NCI-H69 (cell line): ENCODE measurements at regions not wholly inside any gene's neighbourhood (a gene's known extent, or its start where the extent isn't known, plus 50 kb on each side); places are given as distances from the start of the nearest gene placed in this dataset.

Source experiments
- DNase-seq: peaks from one replicate; lab custom pipeline; 2025; lab: John Stamatoyannopoulos, UW

GRCh38 chr4:83855044-83855443, 319.1 kb downstream of the GPAT3 start:
- no peak for DNase-seq

DNA sequence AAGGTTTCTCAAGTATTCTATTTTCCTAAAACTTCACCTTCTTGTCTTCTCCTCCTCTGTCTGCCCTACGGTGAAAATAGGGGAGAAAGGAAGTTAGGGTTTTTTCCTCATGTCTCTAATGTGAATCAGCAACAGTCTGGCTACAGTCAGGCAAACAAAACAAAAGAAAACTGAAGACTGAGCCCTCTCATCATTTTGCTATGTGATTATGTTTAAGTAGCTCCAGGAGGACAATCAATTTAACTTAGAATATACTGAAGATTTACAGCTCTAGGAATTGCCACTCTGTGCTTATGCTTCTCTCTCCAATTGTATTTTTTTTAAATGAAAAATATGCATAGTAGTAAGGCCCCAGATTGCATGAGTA, 316.2 kb downstream of the GPAT3 start:
- no peak for DNase-seq

GRCh38 chr4:83851261-83852084, 315.6 kb downstream of the GPAT3 start:
- no peak for DNase-seq

DNA sequence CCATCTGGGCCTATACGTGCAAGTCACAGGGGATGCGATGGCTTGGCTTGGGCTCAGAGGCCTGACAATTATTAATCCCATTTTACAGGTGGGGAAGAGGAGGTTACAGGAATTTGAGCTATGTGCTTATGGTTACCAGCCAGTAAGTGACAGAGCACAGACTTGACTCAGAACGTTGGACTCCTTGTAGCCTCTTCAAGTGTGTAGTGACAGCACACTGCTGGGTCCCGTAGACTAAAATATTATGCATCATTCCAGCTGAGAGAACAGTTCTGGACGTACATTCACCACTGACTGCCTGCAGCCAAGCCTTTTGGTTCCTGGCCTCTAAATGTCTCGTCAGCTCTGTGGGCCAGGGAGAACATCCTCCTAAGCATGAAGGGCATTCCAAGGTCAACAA, 314.5 kb downstream of the GPAT3 start:
- DNase-seq: no peak

DNA sequence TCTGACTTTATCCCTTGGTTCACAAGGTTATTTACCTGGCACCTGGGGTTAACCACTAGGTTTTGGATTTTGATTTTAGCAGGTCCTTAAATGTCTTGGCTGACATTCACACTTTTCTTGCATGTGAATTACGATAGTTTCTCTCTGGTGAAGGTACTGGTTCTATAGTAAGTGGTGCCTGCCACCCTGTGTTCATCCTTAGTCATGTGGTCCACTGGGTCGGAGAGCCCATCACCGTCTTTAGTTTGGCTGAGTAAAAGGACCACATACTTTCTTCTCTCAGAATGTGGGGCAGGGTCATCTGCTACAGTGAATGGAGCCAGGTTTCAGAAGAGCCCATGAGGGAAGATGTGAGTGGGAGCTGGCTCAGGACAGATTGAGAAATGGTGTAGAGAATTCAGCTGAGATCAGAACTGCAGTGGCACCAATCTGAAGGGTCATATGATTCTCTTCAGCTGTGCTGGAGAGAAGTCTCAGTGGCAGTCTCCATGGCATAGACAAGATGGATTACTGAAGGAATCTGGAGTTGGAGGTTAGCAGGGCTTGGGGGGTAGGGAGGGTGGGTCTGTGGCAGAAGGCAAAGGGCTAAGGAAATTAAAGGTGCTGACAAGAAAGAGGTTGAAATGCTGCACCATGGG, 310.4 kb downstream of the GPAT3 start:
- DNase-seq: no peak

GRCh38 chr4:83839615-83840014, 303.7 kb downstream of the GPAT3 start:
- DNase-seq: no peak

DNA sequence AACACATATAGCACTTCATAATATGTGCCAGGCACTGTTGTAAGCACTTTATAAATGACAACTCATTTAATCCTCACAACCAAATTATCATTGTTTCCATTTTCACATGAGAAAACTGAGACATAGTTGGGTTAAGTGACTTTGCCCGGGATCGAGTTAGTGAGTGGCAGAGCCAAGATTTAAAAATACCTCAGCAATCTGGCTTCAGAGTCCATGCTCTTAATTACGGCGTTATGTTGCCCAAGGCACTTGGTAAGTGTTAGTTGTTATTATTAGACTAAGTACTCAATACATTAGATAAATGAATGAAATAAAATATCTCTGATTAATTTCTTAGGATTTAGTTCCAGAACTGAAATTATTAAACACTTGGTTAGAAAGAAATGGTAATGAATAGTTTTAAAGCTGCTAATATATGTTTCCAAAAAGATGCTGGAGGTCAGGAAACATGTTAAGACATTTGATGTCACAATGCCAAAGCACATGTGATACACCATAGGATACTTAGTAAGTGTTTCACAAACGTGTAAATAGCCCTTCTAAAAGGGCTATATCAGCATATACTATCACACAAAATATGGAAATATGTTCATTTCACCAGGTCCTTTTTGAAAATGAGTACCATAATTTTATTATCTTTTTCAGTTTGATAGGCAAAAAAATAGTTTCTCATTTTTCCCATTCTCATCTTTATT, 301.9 kb downstream of the GPAT3 start:
- no peak for DNase-seq

DNA sequence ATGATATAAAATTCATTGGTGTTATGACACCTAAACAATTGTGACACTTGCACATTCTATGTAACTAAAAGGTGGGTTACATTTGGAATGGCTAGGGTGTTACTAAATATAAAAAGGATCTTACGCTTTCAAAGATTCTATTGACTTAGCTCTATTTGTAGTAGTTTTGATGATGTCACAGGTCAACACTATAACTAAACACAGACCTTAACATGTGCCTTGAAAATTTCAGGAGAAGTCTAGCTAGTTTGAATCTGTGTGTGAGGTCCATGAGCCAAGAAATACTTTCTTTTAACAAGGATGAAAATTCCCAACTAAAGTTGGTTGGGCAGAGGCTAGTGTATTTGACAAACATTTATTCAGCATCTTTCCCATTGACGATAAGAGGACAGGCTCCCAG, 298.0 kb downstream of the GPAT3 start:
- DNase-seq: no peak

- no peak for DNase-seq
These were observed 296.4 kb downstream of the GPAT3 start for GRCh38 chr4:83832110-83832825.

GRCh38 chr4:83831588-83831987, 295.7 kb downstream of the GPAT3 start:
- DNase-seq: no peak

- peak; percentile 0 for DNase-seq
These were observed 294.4 kb downstream of the GPAT3 start for GRCh38 chr4:83830138-83830888.

GRCh38 chr4:83828601-83829000, 292.7 kb downstream of the GPAT3 start:
- no peak for DNase-seq

DNA sequence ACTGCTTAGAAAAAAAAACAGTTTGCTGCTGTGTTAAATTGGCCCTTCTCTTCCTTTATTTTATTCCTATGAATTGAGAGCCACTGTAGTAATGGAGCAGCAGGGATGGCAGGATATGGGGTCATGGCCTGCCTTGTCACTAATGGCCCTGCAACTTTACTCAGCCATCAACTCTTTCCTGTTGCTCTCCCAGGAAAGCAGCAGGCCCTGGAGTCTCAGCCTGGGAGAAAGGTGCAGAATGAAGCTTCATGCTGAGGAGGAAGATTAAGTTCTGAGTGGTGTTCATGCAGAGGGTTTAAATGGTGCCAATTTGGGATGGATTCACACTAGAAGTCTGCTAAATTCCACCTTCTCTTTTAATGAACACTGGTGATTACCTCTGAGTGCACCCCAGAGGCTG, 285.6 kb downstream of the GPAT3 start:
- peak; percentile 59 for DNase-seq

GRCh38 chr4:83819582-83819981, 283.7 kb downstream of the GPAT3 start:
- DNase-seq: no peak

- DNase-seq: no peak
These were observed 274.5 kb downstream of the GPAT3 start for GRCh38 chr4:83810428-83810827.

GRCh38 chr4:83809581-83809980, 273.7 kb downstream of the GPAT3 start:
- no peak for DNase-seq

DNA sequence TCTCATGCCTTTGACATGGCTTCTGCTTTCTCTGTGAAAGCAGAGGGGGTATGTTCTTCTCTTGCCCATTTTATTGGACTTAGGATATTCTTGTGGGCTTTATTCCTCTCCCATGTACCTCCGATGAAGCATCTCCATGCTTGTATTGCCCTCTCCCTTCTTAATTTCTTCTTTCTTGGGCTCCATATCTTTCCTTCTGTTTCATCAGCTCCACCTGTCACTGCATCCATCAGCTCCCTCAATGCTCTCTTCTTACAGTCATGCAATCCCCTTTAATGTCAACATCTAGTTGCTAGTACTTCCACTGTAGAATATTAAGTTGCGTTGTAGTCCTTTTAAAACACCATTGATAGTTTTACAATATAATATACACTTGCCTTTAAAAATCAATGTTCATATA, 257.6 kb downstream of the GPAT3 start:
- no peak for DNase-seq

DNA sequence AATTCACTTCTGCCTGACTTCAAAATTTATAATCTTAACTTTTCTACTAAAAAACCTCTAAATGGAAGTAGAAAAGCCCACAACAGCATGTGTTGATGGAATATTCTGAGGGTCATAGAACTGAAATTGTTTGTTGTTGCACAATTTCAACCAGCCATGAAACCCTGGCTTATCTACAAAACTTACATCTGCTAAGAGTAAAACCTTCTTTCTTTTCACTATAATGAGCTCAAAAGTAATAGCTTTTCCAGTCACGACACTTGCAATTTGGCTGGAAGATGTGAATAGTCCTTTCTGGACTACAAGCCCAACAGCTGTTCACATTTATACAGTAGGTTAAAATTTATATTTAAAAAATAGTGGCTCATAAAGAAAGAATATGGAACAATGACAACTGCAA, 250.0 kb downstream of the GPAT3 start:
- DNase-seq: no peak

GRCh38 chr4:83783215-83783614, 247.3 kb downstream of the GPAT3 start:
- no peak for DNase-seq

- DNase-seq: no peak
These were observed 246.7 kb downstream of the GPAT3 start for GRCh38 chr4:83782591-83782990.

GRCh38 chr4:83781434-83781833, 245.5 kb downstream of the GPAT3 start:
- DNase-seq: no peak
